ENCODE measurements at regions not wholly inside any gene's neighbourhood (a gene's known extent, or its start where the extent isn't known, plus 50 kb on each side); places are given as distances from the start of the nearest gene placed in this dataset.

DNA sequence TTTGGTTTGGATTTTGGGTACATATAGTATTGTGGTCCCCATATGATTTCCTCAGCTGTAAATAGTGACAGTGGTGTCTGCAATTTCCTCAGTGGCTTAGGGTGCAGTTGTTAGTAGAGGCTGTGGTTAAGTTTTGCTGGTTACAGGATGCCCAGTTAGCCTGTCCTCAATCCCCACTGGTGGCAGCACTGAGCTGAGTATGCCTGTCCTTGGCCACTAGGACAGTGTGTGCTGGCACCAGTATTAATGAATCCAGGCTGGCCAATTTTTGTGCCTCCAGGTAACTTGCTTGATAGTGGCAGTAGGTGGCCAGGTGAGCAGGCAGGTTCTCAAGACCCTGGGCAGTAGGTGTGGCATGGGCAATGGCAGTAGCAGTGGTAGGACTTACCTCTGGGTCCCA is 973.1 kb downstream of the TMEM182 start:
- no peak for DNase-seq (ENCODE audit: low spot score)

DNA sequence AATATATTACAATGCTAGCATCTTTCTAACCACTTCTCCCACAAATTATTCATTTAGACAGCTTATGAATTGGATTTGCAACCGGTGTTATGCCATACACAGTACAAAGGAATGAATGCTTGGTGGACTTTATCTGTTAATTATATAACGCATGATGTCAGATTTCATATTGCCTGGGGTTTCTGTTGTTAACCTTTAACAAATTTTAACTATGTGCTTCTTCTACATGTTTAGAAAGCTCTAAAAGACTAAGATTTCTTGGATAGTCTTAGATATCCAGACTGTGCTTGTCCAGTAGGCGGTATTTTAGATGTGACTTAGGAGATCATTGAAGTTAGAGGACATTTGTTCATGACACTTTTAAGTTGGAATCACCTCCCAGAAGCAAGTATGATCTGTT is 976.3 kb downstream of the TMEM182 start:
- no peak for DNase-seq (ENCODE audit: low spot score)

DNA sequence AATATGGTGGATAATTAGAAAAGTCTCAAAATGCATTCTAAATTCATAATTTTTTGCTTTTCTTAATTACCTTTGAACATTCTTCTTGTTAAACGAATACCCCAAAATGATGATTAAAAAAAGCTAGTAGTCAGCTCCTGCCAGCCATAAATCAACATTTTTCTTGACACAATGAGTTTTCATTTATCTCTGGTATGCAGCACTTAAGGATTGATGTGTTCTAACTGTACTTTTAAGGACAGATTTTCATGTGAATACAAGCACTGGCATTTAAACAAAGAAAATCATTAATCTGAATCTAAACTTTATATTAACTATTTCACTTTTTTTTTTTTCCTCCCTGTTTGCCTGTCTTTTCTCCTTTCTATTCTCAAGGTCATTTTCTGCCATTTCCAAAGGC is 976.8 kb downstream of the TMEM182 start:
- DNase-seq (ENCODE audit: low spot score): no peak

DNA sequence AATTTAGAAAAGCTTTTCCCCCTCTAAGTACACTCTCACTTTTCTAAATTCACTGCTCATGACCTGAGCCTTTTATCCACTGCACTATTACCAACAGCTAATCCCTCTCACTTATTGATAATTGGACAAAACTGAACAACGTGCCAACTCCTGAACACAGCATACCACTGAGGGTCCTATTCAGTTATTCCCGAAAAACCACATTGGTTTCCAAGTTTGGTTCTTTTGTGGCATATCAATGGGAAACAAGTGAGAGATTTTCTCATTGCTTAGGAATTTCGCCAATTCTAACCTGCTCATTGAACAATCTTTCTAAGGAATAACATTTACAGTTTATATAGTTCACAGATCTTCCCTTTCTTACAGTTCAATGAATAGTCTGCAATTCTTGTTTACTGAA is 977.4 kb downstream of the TMEM182 start:
- no peak for DNase-seq (ENCODE audit: low spot score)

DNA sequence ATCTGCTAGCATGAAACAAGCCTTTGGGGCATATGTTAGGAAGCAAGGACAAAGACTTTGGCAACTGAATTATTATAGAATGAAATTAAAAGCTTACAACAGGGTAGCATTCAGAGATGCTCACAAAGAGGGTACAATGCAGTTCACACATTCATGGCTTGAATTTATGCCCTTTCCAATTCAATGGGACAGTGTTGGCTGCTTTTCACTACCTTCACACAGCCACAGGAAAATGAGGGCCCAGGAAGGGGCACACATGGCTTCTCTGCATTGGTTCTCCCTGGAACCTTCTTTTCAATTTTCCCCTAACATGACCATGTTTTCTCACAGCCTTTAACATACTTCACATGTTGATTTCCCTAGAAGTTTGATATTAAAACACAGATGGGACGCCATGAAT is 978.1 kb downstream of the TMEM182 start:
- no peak for DNase-seq (ENCODE audit: low spot score)

DNA sequence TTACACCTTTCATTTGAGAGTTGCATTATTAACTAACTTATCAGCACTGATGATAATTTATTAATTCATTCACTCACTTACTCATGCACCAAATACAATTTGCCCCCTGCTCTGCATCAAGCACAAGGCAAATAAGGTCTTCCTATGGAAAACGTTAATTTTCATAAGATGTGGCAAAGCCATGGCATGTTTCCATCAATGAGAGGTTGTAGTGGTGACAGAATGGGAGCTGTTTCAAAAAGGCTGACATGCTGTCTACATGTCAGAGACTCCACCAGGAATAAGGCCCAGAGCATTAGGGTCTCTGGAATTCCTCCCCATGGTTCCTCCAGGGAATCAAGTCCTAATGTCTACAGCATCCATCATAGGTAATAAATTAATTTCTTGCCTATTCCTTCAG is 978.8 kb downstream of the TMEM182 start:
- DNase-seq (ENCODE audit: low spot score): no peak

DNA sequence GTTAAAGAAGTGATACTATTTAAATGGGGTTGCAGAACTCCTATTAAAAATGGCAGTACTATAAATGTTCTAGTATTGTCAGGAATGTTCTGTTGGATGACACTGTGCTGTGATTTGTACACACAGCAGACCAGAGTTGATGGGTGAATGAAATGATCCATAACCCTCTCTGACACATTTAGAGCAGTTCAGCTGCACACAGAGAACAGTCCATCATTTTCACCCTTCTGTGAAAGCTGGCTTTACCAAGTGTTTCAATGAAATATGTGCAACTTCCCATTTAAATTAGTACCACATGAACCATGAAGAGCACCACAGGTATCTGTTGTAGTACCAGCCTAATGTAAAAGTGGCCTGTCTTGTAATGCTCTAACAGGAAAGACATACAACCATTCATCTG is 981.4 kb downstream of the TMEM182 start:
- no peak for DNase-seq (ENCODE audit: low spot score)

DNA sequence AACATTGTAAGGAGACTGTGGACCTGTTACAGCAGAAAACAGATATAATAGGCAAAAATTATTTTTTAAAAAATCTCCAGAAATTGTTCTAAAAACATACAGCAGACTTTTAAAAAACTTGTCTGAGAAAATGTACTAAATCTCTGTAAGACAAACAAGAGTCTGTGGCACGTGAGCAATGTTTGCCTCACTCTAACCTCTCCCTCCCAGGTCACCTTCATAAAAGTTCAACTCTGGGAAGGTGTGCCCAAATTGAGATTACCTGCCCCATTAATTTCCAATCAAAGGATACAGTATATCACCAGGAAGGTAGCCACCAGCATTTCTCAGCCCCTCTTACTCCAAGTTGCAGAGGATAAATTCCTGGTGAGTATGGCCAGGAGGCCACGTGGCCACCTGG is 992.7 kb downstream of the TMEM182 start:
- no peak for DNase-seq (ENCODE audit: low spot score)

DNA sequence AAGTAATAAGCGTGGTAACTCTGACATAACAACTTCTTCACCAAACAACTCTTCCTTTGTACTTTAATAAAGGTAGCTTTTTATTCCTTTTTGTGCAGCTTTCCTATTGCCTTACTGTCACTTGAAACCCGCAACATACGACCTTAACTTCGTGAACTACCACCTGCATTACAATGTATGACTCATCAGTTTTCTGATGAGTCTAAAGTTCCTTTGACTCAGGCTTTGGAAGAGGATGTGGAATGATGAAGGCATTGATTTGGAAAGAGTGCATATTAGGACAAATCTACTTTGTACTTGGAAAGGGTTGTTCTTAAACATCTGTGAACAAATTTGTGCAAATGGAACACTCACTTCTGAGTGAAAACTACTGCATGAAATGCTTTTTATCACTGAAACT is 1012.1 kb downstream of the TMEM182 start:
- no peak for DNase-seq (ENCODE audit: low spot score)

DNA sequence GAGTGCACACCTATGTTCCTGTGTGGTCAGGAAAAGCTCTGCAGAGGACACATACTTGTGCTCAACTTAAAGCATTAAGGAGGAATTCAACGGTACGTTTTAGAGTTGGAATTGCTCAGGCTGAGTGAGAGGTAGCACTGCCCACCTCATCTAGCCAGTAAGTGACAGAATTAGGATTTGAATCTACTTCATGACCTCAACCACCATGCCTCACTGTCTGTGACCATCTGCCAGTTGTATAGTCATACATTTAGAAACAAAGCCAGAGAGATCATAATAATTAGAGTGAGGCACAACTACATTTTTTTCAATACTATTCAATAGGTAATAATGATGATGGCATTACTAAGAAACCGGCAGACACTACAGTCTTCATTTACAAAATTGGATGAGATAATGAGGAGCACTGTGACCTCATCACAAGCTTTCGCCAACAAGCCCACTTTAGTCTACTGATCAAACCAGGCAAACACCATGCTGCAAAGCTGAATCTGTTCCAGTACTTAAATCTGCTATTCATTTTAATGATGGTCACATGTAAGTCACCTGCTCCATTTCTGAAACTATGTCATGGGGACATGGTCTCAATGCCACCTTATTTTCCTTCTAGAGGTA is 1018.4 kb downstream of the TMEM182 start:
- no peak for DNase-seq (ENCODE audit: low spot score)

DNA sequence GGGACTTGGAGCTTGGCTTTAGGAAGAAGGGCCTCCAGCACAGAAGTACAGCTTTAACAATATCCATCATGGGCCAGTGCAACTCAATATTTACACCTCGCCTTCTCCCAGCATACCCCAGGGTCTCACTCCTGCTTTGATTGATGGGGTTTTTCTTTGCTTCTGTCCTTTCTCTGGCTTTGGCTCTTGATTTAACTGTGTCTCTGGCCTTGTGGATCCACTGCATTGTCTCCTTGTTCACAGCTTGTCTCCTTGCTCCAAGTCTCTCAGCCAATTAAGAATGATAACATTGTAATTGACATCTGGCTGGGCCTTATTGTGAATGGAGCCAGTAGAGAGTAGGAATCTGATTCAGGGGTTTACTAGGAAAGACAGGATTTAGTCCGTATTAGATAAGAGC is 1019.5 kb downstream of the TMEM182 start:
- DNase-seq (ENCODE audit: low spot score): no peak

DNA sequence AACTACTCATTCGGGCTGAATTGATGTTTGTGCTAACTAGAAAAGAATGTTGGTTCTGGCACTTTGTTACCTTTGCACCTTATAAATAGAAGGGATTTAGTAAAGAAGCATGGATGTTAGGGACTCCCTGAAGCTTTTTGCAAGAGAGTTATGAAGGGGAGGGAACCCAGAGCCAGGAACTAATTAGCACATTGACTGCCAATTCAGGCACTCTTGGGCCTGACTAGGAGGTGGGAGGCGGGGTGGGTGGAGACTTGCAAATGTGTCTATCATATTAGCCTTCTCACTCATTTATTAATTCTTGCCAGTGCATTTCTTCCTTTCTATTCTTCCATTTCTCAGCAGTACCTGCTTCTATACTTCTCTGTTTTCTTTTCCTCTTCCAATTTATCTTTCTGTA is 1022.4 kb downstream of the TMEM182 start:
- no peak for DNase-seq (ENCODE audit: low spot score)

DNA sequence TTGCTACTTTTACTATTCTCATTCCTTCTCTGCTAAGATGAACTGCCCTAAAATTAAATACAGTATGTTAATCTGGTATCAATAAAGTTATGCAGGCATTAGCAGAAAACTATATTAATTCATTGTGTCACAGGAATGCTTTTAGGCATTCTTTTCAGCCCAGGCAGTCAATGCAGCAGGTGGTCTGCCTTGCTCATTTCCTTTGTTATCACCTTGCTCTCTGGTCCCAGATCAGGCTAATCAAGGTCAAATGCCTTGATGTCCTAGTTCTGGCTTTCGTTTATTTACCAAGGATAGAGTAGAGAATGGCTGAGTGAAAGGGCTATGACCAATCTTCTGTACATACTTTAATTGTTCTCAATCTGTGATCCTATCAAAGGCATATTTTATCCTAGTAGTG is 1023.6 kb downstream of the TMEM182 start:
- no peak for DNase-seq (ENCODE audit: low spot score)

DNA sequence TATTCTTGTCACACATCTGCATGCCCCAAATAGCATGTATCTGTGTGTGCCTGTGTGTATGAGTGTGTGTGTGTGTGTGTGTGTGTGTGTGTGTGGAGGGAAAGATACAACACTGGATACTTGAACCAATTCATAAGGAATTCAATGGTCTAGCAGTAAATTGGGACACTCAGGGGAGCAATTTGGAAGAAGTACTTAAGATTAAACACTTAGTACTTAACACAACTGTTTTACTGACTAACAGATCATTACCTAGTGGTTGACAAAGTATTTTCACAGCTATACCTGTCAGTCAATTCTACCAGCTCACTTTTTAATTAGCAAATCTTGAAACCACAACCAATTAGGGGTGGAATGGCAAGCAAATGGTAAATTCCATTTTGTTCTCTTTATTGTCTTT is 1024.1 kb downstream of the TMEM182 start:
- DNase-seq (ENCODE audit: low spot score): no peak

DNA sequence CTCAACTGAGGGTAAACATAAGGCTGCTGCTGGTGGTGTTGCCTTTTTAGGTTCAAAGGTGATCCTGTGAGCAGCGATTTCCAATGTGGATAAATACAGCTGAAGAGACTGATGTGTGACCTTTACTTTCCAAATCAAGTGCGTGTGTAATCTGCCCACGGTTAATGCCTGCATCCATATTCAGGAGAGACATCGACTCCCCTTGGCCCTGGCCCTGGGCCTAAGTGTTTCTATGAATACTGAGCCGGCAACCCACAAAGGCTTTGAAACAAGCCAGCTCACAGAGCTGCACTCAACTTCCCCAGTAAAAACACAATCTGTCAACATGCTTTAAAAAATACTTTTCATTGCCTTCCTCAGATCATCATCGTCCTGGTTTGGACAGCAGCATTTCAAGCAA is 1026.6 kb downstream of the TMEM182 start:
- no peak for DNase-seq (ENCODE audit: low spot score)

DNA sequence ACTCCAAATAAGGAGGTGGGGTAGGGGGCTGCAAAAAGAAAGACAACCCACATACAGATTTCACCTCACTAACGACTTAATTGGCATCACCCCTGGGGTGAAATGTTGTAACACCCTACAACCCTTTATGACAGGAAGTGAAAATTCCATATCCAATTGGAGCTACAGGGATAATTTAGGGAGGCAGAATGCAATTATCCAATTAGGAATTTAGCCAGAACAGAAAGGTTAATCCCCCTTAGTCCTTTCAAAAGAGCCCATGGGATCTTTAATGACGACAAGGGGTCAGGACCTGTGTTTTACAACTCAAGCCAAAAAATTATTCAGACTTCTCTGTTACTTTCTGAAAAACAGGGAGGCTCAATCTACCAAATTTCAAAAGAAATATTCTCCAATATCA is 1027.1 kb downstream of the TMEM182 start:
- no peak for DNase-seq (ENCODE audit: low spot score)

DNA sequence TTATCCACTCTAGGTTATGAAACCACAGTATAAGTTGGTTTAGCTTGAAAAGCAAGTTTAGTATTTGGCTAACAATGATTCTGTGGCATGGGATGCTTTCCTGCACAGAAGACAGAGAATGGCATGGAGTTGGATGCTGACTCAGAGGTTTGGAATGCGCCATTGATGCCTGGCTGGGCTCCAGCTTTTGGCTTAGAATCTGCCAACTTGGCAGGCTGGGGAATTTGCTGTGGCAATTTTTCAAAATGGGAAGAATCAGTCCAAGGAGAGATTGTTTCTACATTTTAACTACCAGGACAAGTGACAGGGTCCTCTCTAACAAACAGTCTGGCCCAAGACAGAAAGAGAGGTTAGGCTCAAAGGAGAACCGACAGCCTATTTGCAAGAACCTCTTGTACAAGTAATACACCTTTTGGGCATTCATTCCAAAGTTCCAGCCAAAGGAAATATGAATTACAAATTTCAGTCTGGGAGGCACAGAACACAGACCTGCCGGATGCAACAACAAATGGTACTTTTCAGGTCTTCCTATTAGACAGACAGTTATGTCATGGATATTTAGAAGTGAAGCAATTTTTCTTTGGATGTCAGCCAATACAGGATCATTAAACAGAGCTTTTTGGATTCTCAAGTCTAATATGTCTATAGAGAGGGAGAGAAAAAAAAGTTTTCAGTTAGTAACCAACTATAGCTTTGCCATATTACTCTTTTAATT is 1027.7 kb downstream of the TMEM182 start:
- peak; percentile 16 for DNase-seq (ENCODE audit: low spot score)

DNA sequence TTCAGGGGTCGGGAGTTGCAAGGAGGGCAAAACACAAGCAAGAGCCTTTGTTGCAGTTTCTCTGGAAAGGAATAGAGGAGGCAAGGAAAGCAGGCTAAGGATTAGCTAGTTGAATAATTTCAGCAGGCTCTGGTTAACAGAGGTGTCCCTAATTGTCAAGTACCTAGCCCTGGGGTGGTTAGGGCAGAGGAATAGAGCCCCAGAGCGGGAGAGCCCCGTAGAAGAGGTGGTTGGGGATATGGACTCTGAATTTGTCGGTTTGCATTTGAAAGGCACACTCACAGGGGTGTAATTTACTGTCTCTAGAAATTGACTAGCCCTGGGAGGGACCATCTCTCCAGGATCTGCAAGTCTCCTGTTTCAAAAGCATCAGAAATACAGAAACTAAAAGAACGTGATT is 1030.2 kb downstream of the TMEM182 start:
- no peak for DNase-seq (ENCODE audit: low spot score)

DNA sequence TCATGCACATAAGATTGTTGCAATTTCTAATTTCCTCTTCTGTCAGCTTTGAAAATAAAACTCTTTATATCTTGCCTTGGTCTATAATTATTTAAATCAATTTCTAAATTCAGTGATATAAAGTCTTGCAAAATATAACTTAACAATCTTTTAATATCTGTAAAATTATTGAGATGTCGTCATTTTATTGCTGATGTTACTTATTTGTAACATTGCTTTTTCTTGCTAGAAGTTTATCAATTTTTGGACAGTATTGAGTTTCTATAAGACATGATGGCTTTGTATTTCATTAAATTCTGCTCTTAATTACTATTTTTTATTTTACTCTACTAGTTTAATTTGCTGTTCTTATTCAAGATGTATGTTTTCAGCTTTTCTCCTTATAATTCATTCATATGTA is 1036.5 kb downstream of the TMEM182 start:
- DNase-seq (ENCODE audit: low spot score): no peak

DNA sequence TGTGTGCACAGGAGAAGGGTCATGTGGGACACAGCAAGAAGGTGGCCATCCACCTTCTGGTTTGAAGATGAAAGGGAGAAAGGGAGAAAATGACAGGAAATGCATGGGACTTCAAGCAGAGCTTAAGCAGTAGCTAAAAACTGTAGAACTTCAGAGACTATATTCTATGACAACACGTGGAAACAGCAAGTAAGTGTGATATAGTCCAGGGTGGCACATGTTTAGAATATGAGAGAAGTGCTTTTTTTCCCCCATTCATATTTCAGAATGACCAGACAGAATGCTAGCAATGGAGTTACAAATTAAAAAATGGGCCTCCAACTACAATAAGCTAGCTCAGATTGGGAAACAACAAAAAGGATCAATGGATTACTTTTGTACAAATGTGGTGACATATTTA is 1042.2 kb downstream of the TMEM182 start:
- DNase-seq (ENCODE audit: low spot score): no peak

DNA sequence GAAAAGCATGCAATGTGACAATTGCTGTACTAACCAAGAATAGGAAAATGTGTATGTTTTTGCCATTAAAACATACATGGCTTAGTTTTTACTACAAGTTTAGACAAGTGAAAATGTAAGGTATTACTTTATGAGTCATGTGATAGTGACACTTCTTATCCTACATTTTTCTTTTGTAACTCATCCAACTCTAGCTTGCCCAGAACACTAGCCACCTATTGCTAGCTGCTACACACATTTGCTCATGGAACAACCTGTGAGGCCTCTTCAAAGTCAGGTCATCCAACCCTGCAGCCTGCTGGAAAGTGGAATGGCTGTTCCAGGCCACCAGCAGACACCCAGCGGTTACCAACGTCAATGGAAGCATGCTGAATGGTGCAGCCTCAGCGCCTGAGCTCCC is 1043.9 kb downstream of the TMEM182 start:
- DNase-seq (ENCODE audit: low spot score): no peak

DNA sequence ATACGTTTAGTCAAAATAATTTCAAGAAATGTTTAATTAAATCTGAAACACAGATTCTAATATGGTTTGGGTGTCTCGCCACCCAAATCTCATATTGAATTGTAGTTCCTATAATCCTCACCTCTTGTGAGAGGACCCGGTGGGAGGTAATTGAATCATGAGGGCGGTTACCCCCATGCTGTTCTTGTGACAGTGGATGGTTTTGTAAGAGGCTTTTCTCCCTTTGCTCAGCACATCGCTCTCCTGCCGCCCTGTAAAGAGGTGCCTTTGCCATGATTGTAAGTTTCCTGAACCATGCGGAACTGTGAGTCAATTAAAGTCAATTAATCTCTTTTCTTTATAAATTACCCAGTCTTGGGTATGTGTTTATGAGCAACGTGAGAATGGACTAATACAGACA is 1045.1 kb upstream of the POU3F3 start:
- no peak for DNase-seq (ENCODE audit: low spot score)

DNA sequence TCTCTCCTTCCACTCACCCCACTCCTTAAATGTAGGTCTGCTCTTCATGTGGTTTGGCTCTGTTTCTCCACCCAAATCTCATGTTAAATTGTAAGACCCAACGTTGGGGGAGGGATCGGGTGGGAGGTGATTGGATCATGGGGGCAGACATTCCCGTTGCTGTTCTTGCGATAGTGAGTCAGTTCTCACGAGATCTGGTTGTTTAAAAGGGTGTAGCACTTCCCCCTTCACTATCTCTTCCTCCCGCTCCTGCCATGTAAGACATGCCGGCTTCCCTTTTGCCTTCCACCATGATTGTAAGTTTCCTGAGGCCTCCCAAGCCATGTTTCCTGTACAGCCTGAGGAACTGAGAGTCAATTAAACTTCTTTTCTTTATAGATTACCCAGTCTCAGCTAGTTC is 1044.5 kb upstream of the POU3F3 start:
- DNase-seq (ENCODE audit: low spot score): no peak

DNA sequence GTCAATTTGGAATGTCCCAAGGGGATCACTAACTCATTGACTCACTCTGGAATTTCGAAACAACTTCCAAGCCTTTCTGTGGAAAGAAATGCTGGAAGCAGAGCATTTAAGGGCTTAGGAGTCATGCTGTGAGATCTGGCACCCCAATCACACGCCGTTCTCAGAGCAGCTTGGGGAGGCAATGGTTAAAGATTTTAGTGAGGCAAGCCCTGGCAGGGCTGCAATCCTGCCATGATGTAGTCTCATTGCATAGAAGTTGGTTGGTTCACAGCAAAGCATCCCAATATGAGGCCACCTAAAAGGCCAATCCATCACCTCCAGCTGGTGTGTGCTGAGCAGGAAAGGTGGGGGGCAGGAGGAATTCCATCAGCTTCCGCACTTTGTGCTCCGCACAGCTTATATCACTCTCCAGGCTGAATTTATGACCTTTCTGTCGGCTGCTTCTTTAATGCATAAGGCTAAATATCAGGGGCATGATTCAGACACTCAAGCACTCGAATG is 1043.9 kb upstream of the POU3F3 start:
- DNase-seq (ENCODE audit: low spot score): no peak
